ENCODE measurements at regions not wholly inside any gene's neighbourhood (a gene's known extent, or its start where the extent isn't known, plus 50 kb on each side); places are given as distances from the start of the nearest gene placed in this dataset.

GRCh38 chr5:172524573-172525021, 70.3 kb upstream of the SH3PXD2B start:
- H3K27me3 ChIP-seq (ENCODE audit: control insufficient read depth in 3 of 3, insufficient read depth in 3 of 3, low read depth in 1 of 3, low read length in 3 of 3), result peaks cover 0 to 4% (median 0%) of the 10 kb centered on the region in 3 experiments
- no CpG with 5 or more reads among the region's 6 CpGs for WGBS, 2 donors (ENCODE audit: extremely low coverage in 2 of 2, insufficient read length in 2 of 2, insufficient replicate concordance in 1 of 2)
- no peak overlapping the region for H3K4me3 ChIP-seq (ENCODE audit: low read length in 2 of 2)

DNA sequence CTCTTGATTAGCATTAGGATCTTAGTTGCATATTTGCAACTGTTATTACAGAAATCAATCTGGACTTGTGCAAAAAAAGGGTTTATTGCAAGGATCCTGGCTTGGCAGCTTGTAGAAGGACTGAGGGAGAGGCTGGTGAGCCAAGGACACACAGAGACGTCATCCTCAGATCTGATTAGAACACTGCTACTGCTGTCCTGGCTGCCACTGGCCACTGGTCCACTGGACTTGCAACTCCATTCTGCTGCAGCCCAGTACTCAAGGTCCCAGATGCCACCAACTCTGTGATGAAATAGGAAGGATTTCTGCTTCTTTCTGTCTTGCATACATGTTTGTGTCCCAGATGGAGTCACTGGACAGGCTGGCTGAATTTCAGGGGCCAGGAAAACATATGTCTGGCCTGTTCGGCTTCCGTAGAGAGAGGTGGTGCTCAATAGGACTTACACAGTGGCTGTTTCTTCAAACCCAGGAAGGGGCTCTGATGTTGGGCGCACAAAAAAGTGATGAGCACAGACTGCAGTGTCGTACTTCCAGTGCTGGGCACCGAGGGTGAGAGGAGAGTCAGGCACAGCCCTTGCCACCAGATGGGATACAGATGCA, 68.9 kb upstream of the SH3PXD2B start:
- no peak overlapping the region for H3K23ac ChIP-seq (ENCODE audit: low read depth, low read length, poor library complexity)
- no peak overlapping the region for H3K27ac ChIP-seq (replicated peaks; ENCODE audit: low read length)
- no peak overlapping the region for H2BK12ac ChIP-seq (ENCODE audit: low read length)
- no peak overlapping the region for H3K18ac ChIP-seq (ENCODE audit: low read length)
- no peak overlapping the region for H2AFZ ChIP-seq (ENCODE audit: low read length)
- H3K9ac ChIP-seq (ENCODE audit: low read depth, low read length, poor library complexity), result no peak overlapping the region
- H2AK5ac ChIP-seq (ENCODE audit: low read depth, low read length), result no peak overlapping the region
- no peak overlapping the region for H2BK5ac ChIP-seq (ENCODE audit: low read length)
- peaks cover 0 to 4% (median 0%) of the 10 kb centered on the region in 3 experiments for H3K27me3 ChIP-seq (ENCODE audit: control insufficient read depth in 3 of 3, insufficient read depth in 3 of 3, low read depth in 1 of 3, low read length in 3 of 3)
- no peak overlapping the region for H3K4me2 ChIP-seq (ENCODE audit: insufficient read depth, low read length, poor library complexity, severe bottlenecking)
- H2BK15ac ChIP-seq (ENCODE audit: low read length), result no peak overlapping the region
- H4K91ac ChIP-seq (ENCODE audit: low read depth, low read length, poor library complexity), result no peak overlapping the region
- H4K8ac ChIP-seq (ENCODE audit: low read depth, low read length), result no peak overlapping the region
- no peak overlapping the region for H2BK120ac ChIP-seq (ENCODE audit: low read depth, low read length)
- H3K4me3 ChIP-seq (ENCODE audit: low read length in 2 of 2), result no peak overlapping the region
- H3K14ac ChIP-seq (ENCODE audit: low read length), result no peak overlapping the region
- peaks cover 2 to 4% of the 10 kb centered on the region in 2 donors for H3K9me3 ChIP-seq (replicated peaks in 1 of 2; ENCODE audit: control insufficient read depth in 2 of 2, insufficient read depth in 1 of 2, low read depth in 1 of 2, low read length in 2 of 2)
- DNase-seq (ENCODE audit: low spot score), result no peak
- no peaks in the 10 kb centered on the region for H3K36me3 ChIP-seq (replicated peaks in 1 of 2; ENCODE audit: control insufficient read depth in 2 of 2, insufficient read depth in 2 of 2, low read length in 2 of 2)
- no peaks in the 10 kb centered on the region for H3K79me1 ChIP-seq (ENCODE audit: low read depth, low read length)
- H3K4ac ChIP-seq (ENCODE audit: low read length), result no peak overlapping the region
- H3K4me1 ChIP-seq (ENCODE audit: control insufficient read depth in 2 of 2, insufficient read depth in 1 of 2, low read depth in 1 of 2, low read length in 2 of 2), result no peaks in the 10 kb centered on the region
- WGBS, 2 donors (ENCODE audit: extremely low coverage in 2 of 2, insufficient read length in 2 of 2, insufficient replicate concordance in 1 of 2), result no CpG with 5 or more reads among the region's 6 CpGs

More at GRCh38 chr5:172524573-172525021, 70.3 kb upstream of the SH3PXD2B start:
- no peak overlapping the region for H2AK5ac ChIP-seq (ENCODE audit: low read depth, low read length)
- peaks cover 2 to 4% of the 10 kb centered on the region in 2 donors for H3K9me3 ChIP-seq (replicated peaks in 1 of 2; ENCODE audit: control insufficient read depth in 2 of 2, insufficient read depth in 1 of 2, low read depth in 1 of 2, low read length in 2 of 2)
- H2BK5ac ChIP-seq (ENCODE audit: low read length), result no peak overlapping the region
- no peak overlapping the region for H3K27ac ChIP-seq (replicated peaks; ENCODE audit: low read length)
- no peaks in the 10 kb centered on the region for H3K79me1 ChIP-seq (ENCODE audit: low read depth, low read length)
- no peaks in the 10 kb centered on the region for H3K36me3 ChIP-seq (replicated peaks in 1 of 2; ENCODE audit: control insufficient read depth in 2 of 2, insufficient read depth in 2 of 2, low read length in 2 of 2)
- DNase-seq (ENCODE audit: low spot score), result no peak
- no peak overlapping the region for H2AFZ ChIP-seq (ENCODE audit: low read length)
- H3K4me1 ChIP-seq (ENCODE audit: control insufficient read depth in 2 of 2, insufficient read depth in 1 of 2, low read depth in 1 of 2, low read length in 2 of 2), result no peaks in the 10 kb centered on the region
- H3K9ac ChIP-seq (ENCODE audit: low read depth, low read length, poor library complexity), result no peak overlapping the region
- H3K4ac ChIP-seq (ENCODE audit: low read length), result no peak overlapping the region
- H4K91ac ChIP-seq (ENCODE audit: low read depth, low read length, poor library complexity), result no peak overlapping the region
- no peak overlapping the region for H3K18ac ChIP-seq (ENCODE audit: low read length)
- H3K23ac ChIP-seq (ENCODE audit: low read depth, low read length, poor library complexity), result no peak overlapping the region
- H3K14ac ChIP-seq (ENCODE audit: low read length), result no peak overlapping the region
- H4K8ac ChIP-seq (ENCODE audit: low read depth, low read length), result no peak overlapping the region
- no peak overlapping the region for H3K4me2 ChIP-seq (ENCODE audit: insufficient read depth, low read length, poor library complexity, severe bottlenecking)
- no peak overlapping the region for H2BK12ac ChIP-seq (ENCODE audit: low read length)
- H2BK120ac ChIP-seq (ENCODE audit: low read depth, low read length), result no peak overlapping the region
- H2BK15ac ChIP-seq (ENCODE audit: low read length), result no peak overlapping the region

DNA sequence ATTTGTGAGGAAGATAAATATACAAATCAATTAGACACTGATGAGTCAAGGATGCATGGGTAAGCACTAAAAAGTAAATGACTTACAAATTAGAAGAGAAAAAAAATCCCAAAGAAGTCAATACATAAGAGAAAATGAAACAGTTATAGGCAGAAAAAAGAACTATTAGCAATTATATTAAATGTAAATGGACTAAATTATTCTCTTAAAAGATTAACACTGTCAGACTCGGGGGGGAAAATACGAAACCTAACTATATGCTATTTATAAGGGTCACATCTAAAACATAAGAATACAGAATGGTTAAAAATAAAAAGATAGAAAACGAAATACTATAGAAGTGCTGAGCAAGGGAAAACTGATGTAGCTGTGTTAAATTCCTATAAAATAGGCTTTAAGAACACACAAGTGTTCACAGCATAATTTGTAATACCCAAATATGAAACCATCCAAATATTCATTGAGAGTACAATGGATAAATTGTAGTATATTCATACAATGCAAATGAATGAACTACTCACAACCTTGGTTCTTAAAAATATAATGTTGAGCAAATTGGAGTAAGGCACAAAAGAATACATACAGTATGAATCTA, 67.1 kb upstream of the SH3PXD2B start:
- peaks cover 2 to 4% of the 10 kb centered on the region in 2 donors for H3K9me3 ChIP-seq (replicated peaks in 1 of 2; ENCODE audit: control insufficient read depth in 2 of 2, insufficient read depth in 1 of 2, low read depth in 1 of 2, low read length in 2 of 2)
- no peak overlapping the region for H2AFZ ChIP-seq (ENCODE audit: low read length)
- WGBS, 2 donors (ENCODE audit: extremely low coverage in 2 of 2, insufficient read length in 2 of 2, insufficient replicate concordance in 1 of 2), result no CpG with 5 or more reads among the region's 3 CpGs
- no peak overlapping the region for H2BK12ac ChIP-seq (ENCODE audit: low read length)
- H2BK5ac ChIP-seq (ENCODE audit: low read length), result no peak overlapping the region
- no peak overlapping the region for H2AK5ac ChIP-seq (ENCODE audit: low read depth, low read length)
- H2BK120ac ChIP-seq (ENCODE audit: low read depth, low read length), result no peak overlapping the region
- H3K4me2 ChIP-seq (ENCODE audit: insufficient read depth, low read length, poor library complexity, severe bottlenecking), result no peak overlapping the region
- no peak overlapping the region for H3K18ac ChIP-seq (ENCODE audit: low read length)
- H3K23ac ChIP-seq (ENCODE audit: low read depth, low read length, poor library complexity), result no peak overlapping the region
- no peak overlapping the region for H4K8ac ChIP-seq (ENCODE audit: low read depth, low read length)
- H3K27me3 ChIP-seq (ENCODE audit: control insufficient read depth in 3 of 3, insufficient read depth in 3 of 3, low read depth in 1 of 3, low read length in 3 of 3), result peaks cover 0 to under 1% (median 0%) of the 10 kb centered on the region in 3 experiments
- H4K91ac ChIP-seq (ENCODE audit: low read depth, low read length, poor library complexity), result no peak overlapping the region
- H3K36me3 ChIP-seq (replicated peaks in 1 of 2; ENCODE audit: control insufficient read depth in 2 of 2, insufficient read depth in 2 of 2, low read length in 2 of 2), result no peaks in the 10 kb centered on the region
- no peak overlapping the region for H3K27ac ChIP-seq (replicated peaks; ENCODE audit: low read length)
- no peak for DNase-seq (ENCODE audit: low spot score)
- H2BK15ac ChIP-seq (ENCODE audit: low read length), result no peak overlapping the region
- H3K79me1 ChIP-seq (ENCODE audit: low read depth, low read length), result no peaks in the 10 kb centered on the region
- H3K4me3 ChIP-seq (ENCODE audit: low read length in 2 of 2), result no peak overlapping the region
- no peak overlapping the region for H3K9ac ChIP-seq (ENCODE audit: low read depth, low read length, poor library complexity)
- no peak overlapping the region for H3K14ac ChIP-seq (ENCODE audit: low read length)
- no peaks in the 10 kb centered on the region for H3K4me1 ChIP-seq (ENCODE audit: control insufficient read depth in 2 of 2, insufficient read depth in 1 of 2, low read depth in 1 of 2, low read length in 2 of 2)
- H3K4ac ChIP-seq (ENCODE audit: low read length), result no peak overlapping the region

DNA sequence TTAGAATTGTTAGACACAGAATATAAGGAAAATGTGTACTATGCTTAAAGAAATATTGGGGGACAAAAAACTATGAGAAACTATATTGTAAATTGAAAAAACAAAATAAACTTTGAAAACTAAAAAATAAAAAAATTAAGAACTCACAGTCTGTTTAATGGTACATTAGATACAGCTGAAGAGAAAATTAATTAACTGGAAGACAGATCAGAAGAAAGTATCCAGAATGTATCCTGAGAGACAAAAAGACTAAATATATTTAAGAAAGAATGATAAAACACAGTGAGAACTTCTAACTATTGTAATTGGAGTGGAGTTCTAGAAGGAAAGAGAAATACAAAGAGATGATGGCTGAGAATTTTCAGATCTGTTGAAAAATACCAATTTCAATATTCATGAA, 57.6 kb upstream of the SH3PXD2B start:
- H3K4me3 ChIP-seq (ENCODE audit: low read length in 2 of 2), result no peak overlapping the region

More for the DNA sequence above, 57.6 kb upstream of the SH3PXD2B start:
- Histone ChIP-seq H4K91ac (ENCODE audit: low read depth, low read length, poor library complexity) (no peak overlapping the region), H2AK5ac (ENCODE audit: low read depth, low read length) (no peak overlapping the region), H2BK120ac (ENCODE audit: low read depth, low read length) (no peak overlapping the region), H2AFZ (ENCODE audit: low read length) (no peak overlapping the region), H3K27me3 (ENCODE audit: control insufficient read depth in 3 of 3, insufficient read depth in 3 of 3, low read depth in 1 of 3, low read length in 3 of 3) (peaks cover 0 to 3% (median 0%) of the 10 kb centered on the region in 3 experiments), H3K9ac (ENCODE audit: low read depth, low read length, poor library complexity) (no peak overlapping the region), H3K4me1 (ENCODE audit: control insufficient read depth in 2 of 2, insufficient read depth in 1 of 2, low read depth in 1 of 2, low read length in 2 of 2) (peaks cover 0 to 2% of the 10 kb centered on the region in 2 donors), H3K14ac (ENCODE audit: low read length) (no peak overlapping the region), H2BK5ac (ENCODE audit: low read length) (no peak overlapping the region), H3K23ac (ENCODE audit: low read depth, low read length, poor library complexity) (no peak overlapping the region), H4K8ac (ENCODE audit: low read depth, low read length) (no peak overlapping the region), H3K27ac (replicated peaks; ENCODE audit: low read length) (no peak overlapping the region), H3K36me3 (replicated peaks in 1 of 2; ENCODE audit: control insufficient read depth in 2 of 2, insufficient read depth in 2 of 2, low read length in 2 of 2) (no peaks in the 10 kb centered on the region), H3K4me2 (ENCODE audit: insufficient read depth, low read length, poor library complexity, severe bottlenecking) (no peak overlapping the region), H3K18ac (ENCODE audit: low read length) (no peak overlapping the region), H3K79me1 (ENCODE audit: low read depth, low read length) (no peaks in the 10 kb centered on the region), H3K4ac (ENCODE audit: low read length) (no peak overlapping the region), H2BK15ac (ENCODE audit: low read length) (no peak overlapping the region), H2BK12ac (ENCODE audit: low read length) (no peak overlapping the region), H3K9me3 (replicated peaks in 1 of 2; ENCODE audit: control insufficient read depth in 2 of 2, insufficient read depth in 1 of 2, low read depth in 1 of 2, low read length in 2 of 2) (peaks cover 1 to 18% of the 10 kb centered on the region in 2 donors)
- no peak for DNase-seq (ENCODE audit: low spot score)

All from neuronal stem cell (in vitro differentiated cells).